ENCODE measurements at regions not wholly inside any gene's neighbourhood (a gene's known extent, or its start where the extent isn't known, plus 50 kb on each side); places are given as distances from the start of the nearest gene placed in this dataset.
"Not testable (repeated sequence)": the region's sequence is repeated elsewhere in the genome, so short reads cannot be mapped to it uniquely, and the experiment has no call there.

GRCh38 chr21:14008006-14008405 is 202.7 kb downstream of the LIPI start:
- not testable (repeated sequence) for TF ChIP-seq POLR2AphosphoS5 (IDR thresholded peaks at IDR 0.05; ENCODE audit: low read depth, low read length); CTCF (IDR thresholded peaks at IDR 0.05)

Data from Panc1 (cell line).